Left ventricle myocardium inferior (tissue), 1 donor: ENCODE measurements at regions not wholly inside any gene's neighbourhood (a gene's known extent, or its start where the extent isn't known, plus 50 kb on each side); places are given as distances from the start of the nearest gene placed in this dataset.

Source experiments
- DNase-seq: peaks from one replicate; pipeline ENCODE4 v3.0.0-alpha.2; 2020
- H3K27ac ChIP-seq: fragments of 200-600 bp; replicated peaks from 2 replicates; pipeline ENCODE4 v1.8.0; 2021
- H3K27me3 ChIP-seq: fragments of 200-600 bp; 2 replicates; pipeline ENCODE4 v1.8.0; 2021; ENCODE audit warnings: low read depth
- H3K36me3 ChIP-seq: fragments of 200-600 bp; 2 replicates; pipeline ENCODE4 v1.8.0; 2021
- H3K4me1 ChIP-seq: fragments of 200-600 bp; 2 replicates; pipeline ENCODE4 v1.8.0; 2021
- H3K4me3 ChIP-seq: fragments of 200-600 bp; 2 replicates; pipeline ENCODE4 v1.8.0; 2021; ENCODE audit warnings: mild to moderate bottlenecking, moderate library complexity
- H3K9me3 ChIP-seq: fragments of 200-600 bp; replicated peaks from 2 replicates; pipeline ENCODE4 v1.8.0; 2021
- intact Hi-C: fragments of 100-400 bp; cut with micrococcal nuclease; formaldehyde crosslinking; loops from one replicate; pipeline ENCODE4 v1.11.0; 2022
- TF ChIP-seq, protein P1 (sequence below): fragments of 200-600 bp; IDR thresholded peaks from 2 replicates; pipeline ENCODE4 v1.8.0; 2021; ENCODE audit warnings: antibody characterized with exemption, mild to moderate bottlenecking, borderline replicate concordance
- donor health status: DM: no; HTN: yes; CAD: no; lungs with severe emphysema.

DNA sequence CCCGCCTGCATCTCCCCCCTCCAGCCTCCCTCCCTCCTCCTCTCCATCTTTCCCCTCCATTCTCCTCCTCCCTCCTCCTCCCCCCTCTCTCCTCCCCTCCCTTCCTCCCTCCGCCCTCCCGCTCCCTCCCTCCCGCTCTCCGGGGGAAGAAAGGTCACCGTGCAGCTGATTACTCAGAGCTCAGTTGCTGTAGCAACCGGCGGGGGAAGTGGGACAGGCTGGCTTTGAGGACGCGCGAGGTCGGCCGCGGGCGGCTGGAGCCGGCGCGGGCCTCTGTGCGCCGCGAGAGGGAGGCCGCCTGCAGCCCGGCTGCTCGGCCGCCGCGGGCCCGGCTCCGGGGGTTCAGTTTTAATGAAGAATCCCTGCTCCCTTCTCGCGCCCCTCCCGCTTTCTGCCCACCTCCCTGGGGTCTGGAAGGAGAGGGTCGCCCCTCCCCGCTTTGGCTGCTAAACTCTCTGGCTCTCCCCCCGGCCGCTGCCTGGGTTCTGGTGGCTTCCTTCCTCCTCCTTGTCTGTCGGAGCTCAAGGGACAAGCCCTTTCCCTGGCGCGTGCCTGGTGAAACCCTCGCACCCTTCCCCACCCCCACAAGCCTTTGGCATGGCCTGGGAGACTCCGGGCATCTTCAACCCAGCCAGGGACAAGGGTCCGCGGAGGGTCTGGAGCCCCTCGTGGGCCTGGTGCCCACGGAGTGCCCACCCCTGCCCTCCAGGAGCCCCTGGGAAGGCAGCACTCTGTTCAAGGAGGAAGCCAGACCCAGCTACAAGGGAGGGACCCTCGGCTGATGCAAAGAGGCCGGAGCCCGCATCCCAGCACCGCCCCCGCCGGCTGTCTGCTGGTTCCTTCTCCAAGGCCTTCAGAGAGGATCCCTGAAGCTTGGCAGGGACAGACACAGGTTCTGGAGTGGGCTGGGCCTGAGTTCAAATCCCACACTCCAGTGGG, 160.3 kb downstream of the C9orf50 start:
- peak overlapping the region; percentile 66 for H3K4me3 ChIP-seq
- H3K36me3 ChIP-seq: no peaks in the 10 kb centered on the region
- no peaks in the 10 kb centered on the region for H3K9me3 ChIP-seq
- DNase-seq: peak; percentile 97
- intact Hi-C loops: no loop called here
- H3K4me1 ChIP-seq: peaks cover 48% of the 10 kb centered on the region
- H3K27ac ChIP-seq: peak overlapping the region; percentile 99
- no peaks in the 10 kb centered on the region for H3K27me3 ChIP-seq
- TF ChIP-seq, protein P1, sequence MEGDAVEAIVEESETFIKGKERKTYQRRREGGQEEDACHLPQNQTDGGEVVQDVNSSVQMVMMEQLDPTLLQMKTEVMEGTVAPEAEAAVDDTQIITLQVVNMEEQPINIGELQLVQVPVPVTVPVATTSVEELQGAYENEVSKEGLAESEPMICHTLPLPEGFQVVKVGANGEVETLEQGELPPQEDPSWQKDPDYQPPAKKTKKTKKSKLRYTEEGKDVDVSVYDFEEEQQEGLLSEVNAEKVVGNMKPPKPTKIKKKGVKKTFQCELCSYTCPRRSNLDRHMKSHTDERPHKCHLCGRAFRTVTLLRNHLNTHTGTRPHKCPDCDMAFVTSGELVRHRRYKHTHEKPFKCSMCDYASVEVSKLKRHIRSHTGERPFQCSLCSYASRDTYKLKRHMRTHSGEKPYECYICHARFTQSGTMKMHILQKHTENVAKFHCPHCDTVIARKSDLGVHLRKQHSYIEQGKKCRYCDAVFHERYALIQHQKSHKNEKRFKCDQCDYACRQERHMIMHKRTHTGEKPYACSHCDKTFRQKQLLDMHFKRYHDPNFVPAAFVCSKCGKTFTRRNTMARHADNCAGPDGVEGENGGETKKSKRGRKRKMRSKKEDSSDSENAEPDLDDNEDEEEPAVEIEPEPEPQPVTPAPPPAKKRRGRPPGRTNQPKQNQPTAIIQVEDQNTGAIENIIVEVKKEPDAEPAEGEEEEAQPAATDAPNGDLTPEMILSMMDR: peak; percentile 53

DNA sequence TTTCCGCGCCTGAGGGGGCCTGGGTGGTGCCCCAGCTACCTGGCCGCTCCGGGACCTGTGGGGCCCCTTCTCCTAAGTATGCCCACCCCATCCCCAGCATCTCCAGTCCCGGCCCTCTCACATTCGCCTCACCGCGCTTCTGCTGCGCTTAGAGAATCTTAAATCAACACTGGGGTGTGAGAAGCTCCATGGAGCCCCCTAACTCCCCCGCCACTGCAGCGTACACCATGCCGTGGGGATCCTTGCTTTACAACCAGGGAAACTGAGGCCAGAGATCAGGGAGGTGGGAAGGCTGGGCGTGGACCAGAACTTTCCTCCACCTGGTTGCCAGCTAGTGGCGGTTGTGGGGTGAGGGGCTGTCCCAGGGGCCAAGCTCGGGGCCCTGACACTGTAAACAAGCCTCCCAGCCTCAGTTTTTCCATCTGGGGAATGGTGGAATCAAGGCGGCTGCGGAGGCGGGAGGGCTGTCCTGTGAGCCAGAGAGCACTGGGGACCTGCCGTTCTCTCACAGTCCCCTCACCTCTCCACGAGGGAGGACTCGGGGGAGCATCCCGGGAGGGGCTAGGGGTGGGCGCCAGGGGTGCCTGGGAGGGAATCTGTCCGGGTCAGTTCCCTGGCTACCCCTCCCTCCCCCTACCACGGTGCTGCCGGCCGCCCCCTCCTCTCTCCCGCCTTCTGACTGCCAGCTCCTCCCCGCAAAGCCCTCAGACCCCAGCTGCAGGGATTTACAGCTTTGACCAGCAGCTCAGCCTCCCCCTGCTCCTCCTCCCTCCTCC, 161.2 kb downstream of the C9orf50 start:
- no peaks in the 10 kb centered on the region for H3K36me3 ChIP-seq
- intact Hi-C loops: no loop called here
- peaks cover 39% of the 10 kb centered on the region for H3K4me1 ChIP-seq
- H3K4me3 ChIP-seq: peak overlapping the region; percentile 40
- H3K9me3 ChIP-seq: no peaks in the 10 kb centered on the region
- H3K27me3 ChIP-seq: no peaks in the 10 kb centered on the region
- no peak for DNase-seq
- peak overlapping the region; percentile 81 for H3K27ac ChIP-seq
- TF ChIP-seq, protein P1: no peak

DNA sequence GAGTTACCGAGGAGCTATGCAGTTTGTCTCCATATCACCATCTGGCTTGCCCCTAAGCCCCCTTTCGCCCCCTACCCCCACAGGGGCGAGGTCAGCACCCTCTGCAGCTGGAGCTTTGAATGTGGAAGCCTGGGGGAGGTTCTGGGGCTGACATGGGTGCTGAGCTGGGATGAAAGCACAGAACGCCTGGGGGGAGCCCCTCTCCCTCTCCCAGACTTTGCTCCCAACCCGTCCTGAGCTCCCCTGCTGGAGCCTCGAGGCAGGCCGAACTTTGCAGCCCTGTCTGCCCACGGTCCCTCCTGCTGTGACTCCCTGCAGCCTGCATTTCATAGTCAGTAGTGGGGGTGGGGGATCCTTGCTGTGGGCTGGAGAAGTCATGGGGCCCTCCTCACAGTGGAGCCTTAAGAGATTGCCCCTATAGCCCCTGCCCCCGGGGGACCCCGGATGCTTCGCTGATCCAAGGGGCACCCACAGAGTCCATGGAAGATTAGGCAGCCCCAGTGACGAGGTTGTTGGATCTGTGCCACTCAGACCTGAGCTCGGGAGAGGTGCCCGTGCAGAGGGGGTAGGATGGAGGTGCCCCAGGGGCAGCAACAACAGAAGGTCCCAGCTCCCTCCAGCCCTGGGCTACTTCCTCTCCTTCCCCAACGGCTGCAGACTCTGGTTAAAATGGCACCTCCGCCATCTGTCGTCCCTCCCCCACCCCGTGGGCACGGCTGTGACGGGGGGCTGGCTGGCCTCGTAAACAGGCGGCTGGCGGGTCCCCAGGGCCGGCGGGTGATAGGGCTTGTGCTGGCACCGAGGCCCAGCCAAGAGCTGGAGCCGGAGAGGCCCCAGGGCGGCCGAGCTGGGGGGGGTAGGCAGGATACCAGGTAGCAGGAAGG, 162.0 kb downstream of the C9orf50 start:
- intact Hi-C loops: no loop called here
- TF ChIP-seq, protein P1: no peak
- H3K27ac ChIP-seq: peak overlapping the region; percentile 81
- H3K36me3 ChIP-seq: no peaks in the 10 kb centered on the region
- DNase-seq: peak; percentile 54
- H3K4me1 ChIP-seq: peaks cover 38% of the 10 kb centered on the region
- no peaks in the 10 kb centered on the region for H3K27me3 ChIP-seq
- peak overlapping the region; percentile 40 for H3K4me3 ChIP-seq
- no peaks in the 10 kb centered on the region for H3K9me3 ChIP-seq

DNA sequence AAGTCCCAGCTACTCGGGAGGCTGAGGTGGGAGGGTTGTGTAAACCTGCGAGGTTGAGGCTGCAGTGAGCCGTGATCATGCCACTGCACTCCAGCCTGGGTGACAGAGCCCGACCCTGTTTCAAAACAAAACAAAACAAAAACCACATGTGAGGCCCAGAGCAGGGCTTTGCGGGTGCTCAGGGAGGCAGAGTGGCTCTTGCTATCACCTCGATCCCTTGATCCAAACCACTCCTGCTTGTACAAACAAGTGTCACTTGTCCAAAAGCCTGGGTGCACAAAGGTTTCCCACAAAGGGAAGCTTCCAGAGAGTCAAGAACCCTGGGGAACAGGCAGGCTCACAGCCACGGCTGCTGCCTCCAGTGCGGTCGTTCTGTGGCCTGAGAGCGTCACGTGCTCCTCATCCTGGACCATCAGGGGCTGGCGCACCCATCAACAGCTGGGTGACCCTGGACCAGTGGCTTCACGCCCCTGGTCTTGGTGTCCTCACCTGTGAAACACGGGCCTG, 162.7 kb downstream of the C9orf50 start:
- TF ChIP-seq, protein P1: no peak
- intact Hi-C loops: no loop called here
- no peak for DNase-seq
- peaks cover 38% of the 10 kb centered on the region for H3K4me1 ChIP-seq
- no peak overlapping the region for H3K4me3 ChIP-seq
- peak overlapping the region; percentile 81 for H3K27ac ChIP-seq
- no peaks in the 10 kb centered on the region for H3K36me3 ChIP-seq
- no peaks in the 10 kb centered on the region for H3K27me3 ChIP-seq
- no peaks in the 10 kb centered on the region for H3K9me3 ChIP-seq

DNA sequence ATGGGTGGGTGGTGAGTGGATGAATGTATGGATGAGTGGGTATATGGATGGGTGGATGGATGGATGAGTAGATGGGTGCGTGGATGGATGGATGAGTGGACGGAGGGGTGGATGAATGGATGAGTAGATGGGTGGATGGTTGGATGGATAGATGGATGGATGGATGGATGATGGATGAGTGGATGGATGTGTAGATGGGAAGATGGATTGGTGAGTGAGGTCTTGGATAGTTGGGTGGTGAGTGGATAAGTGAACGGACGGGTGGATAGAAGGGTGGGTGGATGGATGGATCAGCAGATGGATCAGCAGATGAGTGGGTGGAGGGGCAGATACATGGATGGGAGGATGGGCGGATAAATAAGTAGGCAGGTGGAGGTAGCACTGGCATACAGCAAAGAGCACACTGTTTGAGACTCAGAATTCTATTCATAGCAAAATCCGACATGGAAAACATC, 163.5 kb downstream of the C9orf50 start:
- no peaks in the 10 kb centered on the region for H3K27me3 ChIP-seq
- no peak overlapping the region for H3K4me3 ChIP-seq
- TF ChIP-seq, protein P1: no peak
- no peak overlapping the region for H3K27ac ChIP-seq
- peaks cover 39% of the 10 kb centered on the region for H3K4me1 ChIP-seq
- no peaks in the 10 kb centered on the region for H3K9me3 ChIP-seq
- intact Hi-C loops: no loop called here
- DNase-seq: no peak
- no peaks in the 10 kb centered on the region for H3K36me3 ChIP-seq
